Upper lobe of right lung (tissue), 1 donor: ENCODE measurements at regions not wholly inside any gene's neighbourhood (a gene's known extent, or its start where the extent isn't known, plus 50 kb on each side); places are given as distances from the start of the nearest gene placed in this dataset.
"Not testable (repeated sequence)": the region's sequence is repeated elsewhere in the genome, so short reads cannot be mapped to it uniquely, and the experiment has no call there.

Source experiments
- ATAC-seq: fragments of 200-7000 bp; cut with Tn5 transposase; one replicate; pipeline ENCODE4 v1.9.1; 2020; ENCODE audit warnings: mild to moderate bottlenecking, moderate library complexity
- DNase-seq: peaks from one replicate; pipeline ENCODE4 v3.0.0-alpha.2; 2020
- H3K27ac ChIP-seq: fragments of 200-600 bp; one replicate; pipeline ENCODE4 v1.8.0; 2022
- H3K27me3 ChIP-seq: fragments of 200-600 bp; one replicate; pipeline ENCODE4 v1.8.0; 2022; ENCODE audit warnings: mild to moderate bottlenecking
- H3K36me3 ChIP-seq: fragments of 200-600 bp; one replicate; pipeline ENCODE4 v1.8.0; 2022
- H3K4me1 ChIP-seq: fragments of 200-600 bp; one replicate; pipeline ENCODE4 v1.8.0; 2022
- H3K4me3 ChIP-seq: fragments of 200-600 bp; one replicate; pipeline ENCODE4 v1.8.0; 2022; ENCODE audit warnings: mild to moderate bottlenecking
- H3K9me3 ChIP-seq: fragments of 200-600 bp; one replicate; pipeline ENCODE4 v1.8.0; 2022
- CTCF ChIP-seq: fragments of 200-600 bp; IDR thresholded peaks from one replicate; pipeline ENCODE4 v1.8.0; 2022; ENCODE audit warnings: antibody characterized with exemption
- intact Hi-C: fragments of 100-400 bp; cut with DNase I; formaldehyde crosslinking; loops from one replicate; pipeline ENCODE4 v1.11.0; 2022
- donor health status: DM: no; HTN: yes; CAD: no; lungs with severe emphysema.

- H3K36me3 ChIP-seq: no peaks in the 10 kb centered on the region
- H3K27ac ChIP-seq: no peak overlapping the region
- DNase-seq (no peak), ATAC-seq (peak; percentile 23)
- H3K9me3 ChIP-seq: no peaks in the 10 kb centered on the region
- no peaks in the 10 kb centered on the region for H3K4me1 ChIP-seq
- no peak overlapping the region for H3K4me3 ChIP-seq
- no peaks in the 10 kb centered on the region for H3K27me3 ChIP-seq
- intact Hi-C loops: no loop called here
- no peak for TF ChIP-seq CTCF
Observed at GRCh38 chr4:96455045-96455720, 615.3 kb downstream of the PDHA2 start.

- H3K27ac ChIP-seq, H3K9me3 ChIP-seq, H3K36me3 ChIP-seq, H3K4me1 ChIP-seq, ATAC-seq, intact Hi-C loops, H3K27me3 ChIP-seq, H3K4me3 ChIP-seq, DNase-seq: not testable (repeated sequence)
Observed at GRCh38 chr4:96458031-96458430, 618.1 kb downstream of the PDHA2 start.

- no peak overlapping the region for H3K4me3 ChIP-seq
- H3K27me3 ChIP-seq: no peaks in the 10 kb centered on the region
- no peaks in the 10 kb centered on the region for H3K4me1 ChIP-seq
- TF ChIP-seq CTCF: no peak
- H3K27ac ChIP-seq: no peak overlapping the region
- no peaks in the 10 kb centered on the region for H3K36me3 ChIP-seq
- intact Hi-C loops: no loop called here
- no peaks in the 10 kb centered on the region for H3K9me3 ChIP-seq
- ATAC-seq: no peak
- DNase-seq: no peak
Observed at GRCh38 chr4:96459105-96459504, 619.2 kb downstream of the PDHA2 start.

- no peaks in the 10 kb centered on the region for H3K4me1 ChIP-seq
- TF ChIP-seq CTCF: no peak
- H3K4me3 ChIP-seq: no peak overlapping the region
- intact Hi-C loops: no loop called here
- DNase-seq (no peak), ATAC-seq (no peak)
- no peaks in the 10 kb centered on the region for H3K36me3 ChIP-seq
- H3K27ac ChIP-seq: no peak overlapping the region
- H3K9me3 ChIP-seq: no peaks in the 10 kb centered on the region
- no peaks in the 10 kb centered on the region for H3K27me3 ChIP-seq
Observed at GRCh38 chr4:96465834-96466233, 625.9 kb downstream of the PDHA2 start.

GRCh38 chr4:96471956-96472867, 632.3 kb downstream of the PDHA2 start:
- ATAC-seq (no peak), DNase-seq (no peak)
- Histone ChIP-seq H3K4me3 (no peak overlapping the region), H3K36me3 (no peaks in the 10 kb centered on the region), H3K4me1 (no peaks in the 10 kb centered on the region), H3K9me3 (no peaks in the 10 kb centered on the region), H3K27me3 (no peaks in the 10 kb centered on the region), H3K27ac (no peak overlapping the region)
- intact Hi-C loops: no loop called here
- no peak for TF ChIP-seq CTCF

GRCh38 chr4:96473246-96473645, 633.4 kb downstream of the PDHA2 start:
- DNase-seq (no peak), ATAC-seq (no peak)
- no peaks in the 10 kb centered on the region for H3K4me1 ChIP-seq
- intact Hi-C loops: no loop called here
- no peaks in the 10 kb centered on the region for H3K27me3 ChIP-seq
- H3K27ac ChIP-seq: no peak overlapping the region
- H3K9me3 ChIP-seq: no peaks in the 10 kb centered on the region
- H3K4me3 ChIP-seq: no peak overlapping the region
- no peaks in the 10 kb centered on the region for H3K36me3 ChIP-seq
- TF ChIP-seq CTCF: no peak
